ENCODE measurements at regions not wholly inside any gene's neighbourhood (a gene's known extent, or its start where the extent isn't known, plus 50 kb on each side); places are given as distances from the start of the nearest gene placed in this dataset.

DNA sequence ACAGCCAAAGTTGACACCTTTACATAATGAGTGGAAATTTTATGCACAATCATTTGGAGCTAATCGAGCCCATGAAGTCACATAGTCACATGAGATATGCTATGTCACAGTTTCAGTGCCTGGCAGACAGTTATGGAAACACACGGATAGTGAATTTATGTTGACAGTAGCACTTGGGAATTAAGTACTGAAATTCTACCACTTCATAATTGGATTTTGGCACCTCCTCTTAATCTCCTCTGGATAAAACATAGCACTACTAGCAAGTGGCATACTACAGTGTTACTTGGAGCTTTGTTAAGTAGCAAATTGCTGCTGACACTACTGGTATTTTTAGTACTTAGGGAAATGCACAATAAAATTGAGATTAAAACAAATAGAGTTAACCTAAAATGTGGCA is 1679.4 kb downstream of the OTOL1 start:
- TF ChIP-seq, protein P1, sequence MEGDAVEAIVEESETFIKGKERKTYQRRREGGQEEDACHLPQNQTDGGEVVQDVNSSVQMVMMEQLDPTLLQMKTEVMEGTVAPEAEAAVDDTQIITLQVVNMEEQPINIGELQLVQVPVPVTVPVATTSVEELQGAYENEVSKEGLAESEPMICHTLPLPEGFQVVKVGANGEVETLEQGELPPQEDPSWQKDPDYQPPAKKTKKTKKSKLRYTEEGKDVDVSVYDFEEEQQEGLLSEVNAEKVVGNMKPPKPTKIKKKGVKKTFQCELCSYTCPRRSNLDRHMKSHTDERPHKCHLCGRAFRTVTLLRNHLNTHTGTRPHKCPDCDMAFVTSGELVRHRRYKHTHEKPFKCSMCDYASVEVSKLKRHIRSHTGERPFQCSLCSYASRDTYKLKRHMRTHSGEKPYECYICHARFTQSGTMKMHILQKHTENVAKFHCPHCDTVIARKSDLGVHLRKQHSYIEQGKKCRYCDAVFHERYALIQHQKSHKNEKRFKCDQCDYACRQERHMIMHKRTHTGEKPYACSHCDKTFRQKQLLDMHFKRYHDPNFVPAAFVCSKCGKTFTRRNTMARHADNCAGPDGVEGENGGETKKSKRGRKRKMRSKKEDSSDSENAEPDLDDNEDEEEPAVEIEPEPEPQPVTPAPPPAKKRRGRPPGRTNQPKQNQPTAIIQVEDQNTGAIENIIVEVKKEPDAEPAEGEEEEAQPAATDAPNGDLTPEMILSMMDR (IDR thresholded peaks at IDR 0.05) = no peak
- no peak for TF ChIP-seq POLR2A (IDR thresholded peaks at IDR 0.05)
